HG03103 (cell line): ENCODE measurements at regions not wholly inside any gene's neighbourhood (a gene's known extent, or its start where the extent isn't known, plus 50 kb on each side); places are given as distances from the start of the nearest gene placed in this dataset.
"Not testable (repeated sequence)": the region's sequence is repeated elsewhere in the genome, so short reads cannot be mapped to it uniquely, and the experiment has no call there.

ENCODE experiments used
- ATAC-seq: cut with Tn5 transposase; IDR thresholded peaks from one replicate; pipeline ENCODE4 v1.9.1; 2021; ENCODE audit warnings: low read depth; ENCODE audit not compliant: unreplicated experiment

GRCh38 chr10:84004221-84004620, 135.1 kb upstream of the GHITM start:
- no peak for ATAC-seq

GRCh38 chr10:84005403-84005802, 133.9 kb upstream of the GHITM start:
- ATAC-seq = no peak

GRCh38 chr10:84007482-84007881, 131.8 kb upstream of the GHITM start:
- ATAC-seq = no peak

DNA sequence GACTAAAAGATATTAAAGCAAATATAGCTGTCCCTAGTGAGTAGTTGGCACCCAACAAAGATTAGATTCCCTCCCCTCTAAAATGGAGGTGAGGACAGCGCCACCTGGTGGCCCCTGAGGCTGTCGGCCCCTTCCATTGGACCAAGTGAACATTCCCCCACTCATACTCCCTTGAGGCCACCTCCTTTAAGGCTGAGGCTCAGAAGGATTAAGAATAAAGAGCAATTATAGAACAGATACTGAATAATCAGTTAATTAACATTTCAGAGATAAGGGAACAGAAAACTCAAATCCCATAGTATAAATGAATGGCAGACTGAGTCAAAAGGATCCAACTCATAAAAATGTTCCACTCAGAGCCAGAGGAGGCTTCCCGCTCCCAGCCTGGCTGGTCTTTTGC, 130.4 kb upstream of the GHITM start:
- no peak for ATAC-seq

DNA sequence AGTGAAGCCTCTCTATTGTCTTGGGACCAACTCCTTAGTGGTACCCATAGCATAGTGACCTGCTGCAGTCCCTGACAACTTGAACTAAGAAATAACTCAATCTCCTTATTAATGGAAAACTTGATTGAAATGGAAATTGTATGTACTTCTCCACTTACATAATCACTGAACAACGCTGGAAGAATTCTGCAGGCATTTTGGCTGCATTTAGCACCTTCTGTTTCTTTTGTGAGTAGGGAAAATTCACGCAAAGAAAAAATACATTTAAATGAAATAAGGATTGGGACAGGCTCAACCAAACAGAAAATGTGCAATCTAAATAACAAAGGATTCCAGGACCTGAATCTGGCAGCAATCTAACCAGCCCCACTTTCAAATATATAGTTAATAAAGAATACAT, 126.9 kb upstream of the GHITM start:
- no peak for ATAC-seq

GRCh38 chr10:84012831-84013458, 126.4 kb upstream of the GHITM start:
- ATAC-seq = peak; percentile 100

- ATAC-seq = no peak
These were observed 123.3 kb upstream of the GHITM start for GRCh38 chr10:84015877-84016595.

DNA sequence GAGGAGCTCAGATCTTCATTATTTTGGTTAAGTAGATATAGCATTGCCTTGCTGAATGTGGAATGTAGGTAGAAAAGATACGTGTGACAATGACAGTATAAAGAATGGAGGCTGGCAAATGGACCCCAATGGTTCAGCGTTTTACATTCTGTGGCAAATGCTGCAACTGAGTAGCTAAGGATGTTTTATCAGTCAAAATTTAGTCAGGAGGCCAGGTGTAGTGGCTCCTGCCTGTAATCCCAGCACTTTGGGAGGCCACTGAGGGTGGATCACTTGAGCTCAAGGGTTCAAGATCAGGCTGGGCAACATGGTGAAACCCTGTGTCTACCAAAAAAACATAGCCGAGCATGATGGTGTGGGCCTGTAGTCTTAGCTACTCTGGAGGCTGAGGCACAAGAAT, 120.5 kb upstream of the GHITM start:
- ATAC-seq = no peak

DNA sequence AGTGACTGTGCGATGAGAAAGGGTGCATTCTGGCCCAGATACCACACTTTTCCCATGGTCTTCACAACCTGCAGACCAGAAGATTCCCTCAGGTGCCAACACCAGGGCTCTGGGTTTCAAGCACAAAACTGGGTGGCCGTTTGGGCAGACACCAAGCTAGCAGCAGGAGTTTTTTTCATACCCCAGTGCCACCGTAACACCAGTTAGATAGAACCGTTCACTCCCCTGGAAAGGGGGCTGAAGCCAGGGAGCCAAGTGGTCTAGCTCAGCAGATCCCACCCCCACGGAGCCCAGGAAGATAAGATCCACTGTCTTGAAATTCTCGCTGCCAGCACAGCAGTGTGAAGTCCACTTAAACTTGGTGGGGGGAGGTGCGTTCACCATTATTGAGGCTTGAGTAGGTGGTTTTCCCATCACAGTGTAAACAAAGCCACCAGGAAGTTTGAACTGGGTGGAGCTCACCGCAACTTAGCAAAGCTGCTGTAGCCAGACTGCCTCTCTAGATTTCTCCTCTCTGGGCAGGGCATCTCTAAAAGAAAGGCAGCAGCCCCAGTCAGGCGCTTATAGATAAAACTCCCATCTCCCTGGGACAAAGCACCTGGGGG, 119.4 kb upstream of the GHITM start:
- not testable (repeated sequence) for ATAC-seq

GRCh38 chr10:84026821-84027257, 112.5 kb upstream of the GHITM start:
- no peak for ATAC-seq

DNA sequence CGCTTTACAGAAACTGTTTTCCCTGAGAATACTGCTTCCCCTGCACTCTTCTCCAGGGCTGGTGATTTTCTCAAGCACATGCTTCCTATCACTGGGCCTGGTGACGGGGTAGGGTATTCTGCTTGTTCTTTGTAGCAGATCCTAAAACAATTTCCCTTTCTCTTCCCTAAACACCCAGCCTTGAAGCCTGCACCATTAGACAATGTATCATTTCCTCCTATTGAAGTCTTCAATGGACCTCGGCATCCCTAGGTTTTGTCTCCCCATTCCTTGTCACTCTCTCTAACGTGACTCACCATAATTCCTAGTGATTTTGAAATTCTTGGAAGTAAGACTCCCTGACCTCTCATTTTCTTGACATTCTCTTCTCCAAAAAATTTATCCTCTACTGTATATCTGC, 109.5 kb upstream of the GHITM start:
- ATAC-seq = no peak

DNA sequence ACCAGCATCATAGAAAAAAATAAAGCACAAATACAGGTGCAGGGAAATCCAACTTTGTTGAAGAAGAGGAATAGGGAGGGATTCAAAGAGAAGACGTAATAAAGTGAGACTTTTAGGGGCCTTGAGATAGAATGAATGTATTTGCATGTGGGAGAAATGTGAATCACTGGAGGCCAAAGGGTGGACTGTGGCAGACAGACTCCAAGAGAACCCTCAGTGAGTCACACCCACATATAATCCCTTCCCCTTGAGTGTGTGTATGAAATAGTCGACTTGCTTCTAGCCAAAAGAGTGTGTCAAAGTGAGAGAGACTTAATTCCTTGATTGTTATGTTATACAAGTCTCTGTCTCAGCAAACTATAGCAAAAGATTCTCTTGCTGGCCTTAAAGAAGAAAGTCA, 101.3 kb upstream of the GHITM start:
- no peak for ATAC-seq

DNA sequence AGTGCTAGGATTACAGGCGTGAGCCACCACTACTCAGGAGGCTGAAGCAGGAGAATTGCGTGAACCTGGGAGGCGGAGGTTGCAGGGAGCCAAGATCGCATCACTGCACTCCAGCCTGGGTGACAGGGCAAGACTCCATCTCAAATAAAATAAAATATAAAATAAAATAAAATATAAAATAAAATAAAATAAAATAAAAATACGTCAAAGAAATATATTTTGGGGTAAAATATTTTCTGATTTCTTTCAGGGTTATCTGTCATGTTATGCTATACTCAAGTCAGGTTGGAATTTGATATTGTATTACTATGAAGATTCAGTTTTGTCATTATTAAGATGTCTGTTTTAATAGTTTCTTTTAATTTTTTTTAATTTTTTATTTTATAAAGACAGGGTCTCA, 99.4 kb upstream of the GHITM start:
- no peak for ATAC-seq

GRCh38 chr10:84047258-84048010, 91.9 kb upstream of the GHITM start:
- no peak for ATAC-seq

- no peak for ATAC-seq
These were observed 89.7 kb upstream of the GHITM start for GRCh38 chr10:84049645-84050011.

DNA sequence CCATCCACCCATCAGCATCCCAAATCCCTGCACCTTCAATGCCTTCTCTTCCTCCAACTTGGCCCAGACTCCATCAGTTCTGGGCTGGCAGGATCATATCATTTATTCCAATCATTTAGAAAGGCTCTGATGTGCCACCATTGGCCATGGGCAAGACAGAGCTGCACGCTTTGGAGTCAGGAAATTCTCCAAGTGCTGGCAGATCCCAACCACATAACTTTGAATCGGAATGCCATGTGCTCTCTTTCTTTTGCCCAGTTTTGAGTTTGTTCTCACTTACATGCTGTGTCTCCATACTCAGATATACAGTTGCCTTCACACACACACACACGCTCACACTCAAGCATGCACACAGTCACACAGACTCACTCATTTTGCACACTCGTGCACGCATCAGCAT, 85.7 kb upstream of the GHITM start:
- ATAC-seq = no peak

DNA sequence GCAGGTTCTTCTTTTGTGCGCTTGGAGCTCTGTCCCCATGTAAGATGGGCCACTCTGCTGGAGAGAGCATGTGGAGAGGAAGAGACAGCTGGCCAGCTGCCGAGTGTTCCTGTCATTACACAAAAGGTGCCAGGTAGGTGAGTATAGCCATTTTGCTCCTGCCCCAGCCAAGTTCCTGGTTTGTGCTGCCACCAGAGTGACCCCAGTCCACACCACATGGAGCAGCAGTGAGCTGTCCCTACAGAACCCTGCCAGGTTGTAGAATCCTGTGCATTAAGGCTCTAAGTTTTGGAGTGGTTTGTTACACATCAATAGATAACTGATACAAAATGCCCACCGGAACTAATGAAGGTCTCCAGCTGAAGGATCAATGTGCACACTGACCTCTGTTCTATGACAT, 84.6 kb upstream of the GHITM start:
- ATAC-seq = no peak

- no peak for ATAC-seq
These were observed 79.8 kb upstream of the GHITM start for GRCh38 chr10:84059526-84059925.

GRCh38 chr10:84063440-84063839, 75.9 kb upstream of the GHITM start:
- ATAC-seq = no peak

DNA sequence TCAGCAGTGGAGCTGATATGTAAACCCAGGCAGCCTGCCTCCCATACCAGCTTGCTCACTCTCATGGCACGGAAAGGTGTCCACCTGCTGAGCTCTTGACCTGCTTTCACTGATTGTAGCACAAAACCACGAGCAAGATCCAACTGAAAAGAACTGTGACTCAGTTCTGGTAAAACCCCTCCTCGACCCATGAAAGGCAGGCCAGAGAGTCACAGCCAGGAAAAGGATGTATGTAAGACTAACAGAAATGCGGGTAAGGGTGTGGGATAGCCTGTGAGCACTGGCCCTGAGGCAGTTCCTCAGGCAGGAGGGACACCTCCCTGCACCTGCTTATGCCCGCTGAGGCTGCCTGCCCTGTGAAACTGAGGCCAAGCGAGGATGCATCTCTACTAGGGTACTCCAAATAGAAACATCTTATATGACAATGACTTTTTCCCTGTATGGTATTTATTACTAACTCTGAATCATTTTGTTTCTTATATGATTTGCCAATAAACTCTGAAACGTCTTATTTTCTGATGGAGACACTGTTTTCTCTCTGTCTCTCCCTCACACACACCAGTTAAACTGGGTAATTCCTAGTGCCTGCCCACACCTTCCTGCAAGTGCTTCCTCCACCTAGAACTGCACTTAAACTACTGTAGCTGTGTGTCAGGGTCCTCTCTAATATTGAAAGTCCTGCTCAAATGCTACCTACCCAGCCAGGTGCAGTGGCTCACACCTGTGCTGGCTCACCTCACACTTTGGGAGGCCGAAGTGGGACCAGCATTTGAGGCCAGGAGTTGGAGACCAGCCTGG, 73.3 kb upstream of the GHITM start:
- no peak for ATAC-seq

GRCh38 chr10:84074521-84074920, 64.8 kb upstream of the GHITM start:
- ATAC-seq = no peak
